HG02759 (cell line): ENCODE measurements at regions not wholly inside any gene's neighbourhood (a gene's known extent, or its start where the extent isn't known, plus 50 kb on each side); places are given as distances from the start of the nearest gene placed in this dataset.

ENCODE experiments used
- ATAC-seq: cut with Tn5 transposase; IDR thresholded peaks from one replicate; pipeline ENCODE4 v1.9.1; 2021; ENCODE audit warnings: mild to moderate bottlenecking, moderate library complexity; ENCODE audit not compliant: unreplicated experiment

DNA sequence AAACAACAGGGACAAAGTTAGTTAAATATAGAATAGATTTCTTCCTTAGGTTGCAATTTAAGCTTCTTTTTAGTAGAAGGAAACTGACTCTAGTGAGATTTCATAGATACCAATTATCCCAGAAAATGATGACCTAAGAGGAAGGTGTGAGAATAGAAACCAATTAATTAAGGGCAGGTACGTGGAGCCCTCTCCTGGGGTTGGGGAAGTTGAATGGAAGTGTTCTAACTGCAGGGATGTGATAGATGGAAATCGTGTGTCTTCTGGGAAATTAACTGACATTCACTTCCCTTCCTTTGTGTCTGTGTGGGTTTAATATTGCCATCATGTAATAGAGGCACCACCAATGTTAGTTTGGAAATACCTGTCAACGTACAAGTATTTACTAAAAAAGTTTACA, 204.1 kb upstream of the ANK2 start:
- ATAC-seq: no peak

- ATAC-seq: no peak
Measured at GRCh38 chr4:112847045-112847444, 202.4 kb upstream of the ANK2 start.

GRCh38 chr4:112847781-112848180, 201.7 kb upstream of the ANK2 start:
- ATAC-seq: no peak

DNA sequence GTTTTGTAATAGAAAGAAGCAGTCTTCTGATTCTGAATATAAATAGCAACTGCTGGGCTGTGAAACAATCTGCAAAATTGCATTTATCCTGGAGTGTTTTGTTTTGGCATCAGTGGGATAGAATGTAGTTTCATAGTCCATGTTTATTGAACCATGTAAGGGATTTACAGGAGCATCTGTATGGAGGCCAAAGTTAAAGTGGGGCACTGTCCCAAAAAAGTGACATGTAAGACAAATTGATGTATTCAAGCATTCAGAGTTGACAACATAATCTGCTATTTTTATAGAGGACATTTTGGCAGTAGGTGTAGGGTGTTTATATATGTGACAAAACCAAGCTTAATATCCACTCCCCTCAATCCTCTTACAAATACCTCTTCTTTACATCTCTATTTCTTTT, 200.5 kb upstream of the ANK2 start:
- ATAC-seq: no peak

- no peak for ATAC-seq
Measured at GRCh38 chr4:112852601-112853000, 196.9 kb upstream of the ANK2 start.

- ATAC-seq: no peak
Measured at GRCh38 chr4:112853662-112854256, 195.7 kb upstream of the ANK2 start.

DNA sequence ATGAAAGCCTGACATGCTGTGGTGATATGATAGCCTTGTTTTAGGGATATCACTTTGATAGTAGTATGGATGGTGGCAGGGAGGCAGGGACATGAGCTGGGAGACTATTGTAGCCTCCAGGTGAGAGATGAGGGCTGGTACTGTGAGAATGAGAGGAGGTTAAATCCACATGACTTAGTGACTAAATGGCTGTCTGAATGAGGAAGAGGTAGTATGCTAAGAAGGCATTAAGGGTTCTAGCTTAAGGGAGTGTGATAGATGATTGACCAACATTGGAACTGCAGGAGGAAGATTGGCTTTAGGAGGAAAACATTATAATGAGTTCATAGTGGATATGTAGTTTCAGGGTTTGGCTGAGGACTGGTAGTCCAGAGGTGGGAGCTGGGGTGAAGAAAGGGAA, 195.0 kb upstream of the ANK2 start:
- ATAC-seq: no peak

- no peak for ATAC-seq
Measured at GRCh38 chr4:112855058-112855457, 194.4 kb upstream of the ANK2 start.

GRCh38 chr4:112857461-112857860, 192.0 kb upstream of the ANK2 start:
- no peak for ATAC-seq

- no peak for ATAC-seq
Measured at GRCh38 chr4:112858751-112859150, 190.7 kb upstream of the ANK2 start.

DNA sequence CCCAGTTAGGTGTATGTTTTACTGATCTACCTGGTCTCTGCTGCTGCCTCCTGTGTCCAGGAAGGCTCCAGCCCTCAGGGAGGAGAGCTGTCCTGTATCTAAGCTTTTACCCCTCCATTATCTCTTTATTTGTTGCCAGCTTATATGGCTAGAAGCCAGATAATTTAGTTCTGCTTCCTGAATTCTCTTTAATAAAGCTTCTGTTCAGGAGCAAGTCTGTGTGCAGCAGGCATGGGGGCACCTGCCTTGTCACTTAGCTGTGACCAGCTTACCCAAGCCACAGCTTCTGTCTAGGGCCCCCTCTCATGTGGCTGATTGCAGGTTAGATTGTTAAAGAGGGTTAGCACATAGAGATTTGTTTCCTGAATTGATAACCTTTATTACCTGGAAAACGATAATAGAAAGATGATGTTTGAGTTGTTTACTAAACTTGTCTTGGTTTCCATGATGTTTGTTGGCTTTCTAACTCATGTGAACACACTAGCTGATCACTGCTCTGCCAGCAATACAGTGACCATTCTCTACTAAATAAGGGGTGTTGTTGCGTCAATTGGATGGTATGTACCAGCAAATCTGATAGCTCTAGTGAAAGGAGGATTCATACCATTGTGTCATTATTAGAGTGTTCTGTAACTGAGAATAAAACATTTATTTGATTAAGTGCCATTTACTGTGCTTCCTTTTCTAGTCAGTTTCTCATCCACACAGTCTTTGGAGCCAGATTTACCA, 189.8 kb upstream of the ANK2 start:
- ATAC-seq: no peak

DNA sequence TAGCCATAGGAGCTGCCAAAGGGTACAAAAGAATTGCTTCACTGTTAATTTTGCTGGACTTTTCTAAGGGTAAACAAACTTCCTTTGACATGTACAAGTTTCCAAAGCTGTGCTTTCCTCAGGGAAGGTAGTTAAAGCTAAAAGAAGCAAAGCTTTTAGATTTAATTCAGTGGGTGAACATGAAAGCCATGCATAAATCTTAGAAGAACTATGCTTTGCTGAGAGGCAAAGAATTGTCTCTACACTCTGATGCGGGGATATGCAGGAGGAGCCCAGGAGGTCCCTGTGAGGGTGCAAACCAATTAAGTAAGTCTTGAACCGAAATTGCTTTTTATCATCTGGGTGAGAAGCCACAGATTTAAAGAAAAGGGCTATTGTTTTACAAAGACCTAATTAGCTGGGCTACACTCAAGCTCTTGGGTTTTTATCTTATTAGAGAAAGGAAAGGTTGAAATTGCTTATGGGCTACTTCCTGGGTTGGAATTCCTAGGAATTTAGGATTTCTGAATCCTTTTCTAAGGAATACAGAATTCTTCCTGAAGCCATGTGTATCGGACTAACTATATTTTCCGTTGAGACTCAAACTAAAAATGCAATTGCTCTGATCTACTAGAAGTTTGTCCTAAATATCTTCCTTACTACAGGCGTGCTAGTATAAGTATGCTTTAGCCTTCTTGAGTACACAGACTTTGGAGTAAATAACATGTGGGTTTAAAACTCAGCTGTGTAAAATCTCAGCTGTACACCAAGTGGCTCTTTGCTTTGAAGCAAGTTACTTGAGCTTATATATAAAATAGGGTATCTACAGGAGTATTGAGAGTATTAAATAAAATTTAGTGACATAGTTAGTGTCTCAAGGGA, 188.4 kb upstream of the ANK2 start:
- no peak for ATAC-seq

DNA sequence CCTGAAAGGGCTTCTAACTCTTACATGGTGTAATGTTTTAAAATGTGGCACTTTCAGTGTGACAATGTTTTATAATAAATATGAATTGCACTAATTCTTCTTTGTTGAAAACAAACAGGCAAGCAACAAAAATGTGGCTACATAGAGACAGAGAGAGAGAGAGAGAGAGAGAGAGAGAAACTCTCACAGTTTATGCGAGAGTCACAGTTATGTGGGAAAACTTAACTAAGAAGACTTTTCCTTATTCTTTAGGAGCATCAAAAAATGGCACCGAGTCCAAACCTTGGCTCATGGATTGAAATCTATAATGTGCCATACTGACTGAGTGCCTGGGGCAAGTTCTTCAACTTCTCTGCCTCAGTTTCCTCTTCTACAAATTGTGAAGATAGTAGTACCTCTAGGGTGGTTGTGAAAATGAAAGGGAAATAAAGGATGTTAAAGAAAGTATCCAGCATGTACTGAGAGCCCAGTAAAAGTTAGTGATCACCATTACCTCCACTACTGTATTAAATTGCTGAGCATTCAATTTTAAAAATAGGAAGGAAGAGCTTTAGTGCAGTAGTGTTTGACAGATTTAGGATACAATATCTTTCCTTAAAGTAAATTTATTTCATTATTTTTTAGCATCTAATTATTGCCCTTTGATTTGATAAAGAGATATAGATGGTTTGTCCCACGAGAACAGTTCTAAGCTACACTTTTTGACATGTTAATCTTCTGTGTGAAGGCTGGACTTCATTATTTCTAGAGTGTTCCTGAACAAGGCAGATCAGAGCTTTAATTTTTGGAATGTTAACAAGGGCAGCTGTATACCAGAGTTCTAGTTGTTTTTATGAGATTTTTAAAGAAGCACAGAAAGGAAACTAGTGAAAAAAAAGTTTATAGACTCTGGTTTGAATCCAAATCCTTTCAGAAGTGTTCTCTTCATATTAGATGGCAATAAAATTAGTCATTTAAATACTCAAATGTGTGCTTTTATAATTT, 187.5 kb upstream of the ANK2 start:
- no peak for ATAC-seq

GRCh38 chr4:112865443-112865842, 184.0 kb upstream of the ANK2 start:
- ATAC-seq: no peak

- ATAC-seq: no peak
Measured at GRCh38 chr4:112876316-112876715, 173.1 kb upstream of the ANK2 start.

GRCh38 chr4:112881842-112882241, 167.6 kb upstream of the ANK2 start:
- no peak for ATAC-seq

DNA sequence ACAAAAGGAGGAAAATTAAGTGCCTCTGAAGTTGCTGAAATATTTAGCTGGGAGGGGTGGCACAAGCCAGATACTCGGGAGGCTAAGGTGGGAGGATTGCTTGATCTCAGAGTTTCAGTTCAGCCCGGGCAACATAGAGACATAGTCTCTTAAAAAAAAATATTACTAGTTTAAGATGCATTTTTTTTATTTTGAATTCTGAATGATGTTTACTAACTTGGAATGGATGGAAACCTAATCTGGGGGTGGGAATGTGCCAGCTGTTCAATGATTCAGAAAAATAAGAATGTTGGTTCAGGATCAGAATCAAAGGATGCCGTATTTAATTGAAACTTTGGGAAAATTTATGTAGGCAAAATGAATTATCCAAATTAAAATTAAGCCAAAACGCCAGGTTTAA, 167.2 kb upstream of the ANK2 start:
- ATAC-seq: no peak

DNA sequence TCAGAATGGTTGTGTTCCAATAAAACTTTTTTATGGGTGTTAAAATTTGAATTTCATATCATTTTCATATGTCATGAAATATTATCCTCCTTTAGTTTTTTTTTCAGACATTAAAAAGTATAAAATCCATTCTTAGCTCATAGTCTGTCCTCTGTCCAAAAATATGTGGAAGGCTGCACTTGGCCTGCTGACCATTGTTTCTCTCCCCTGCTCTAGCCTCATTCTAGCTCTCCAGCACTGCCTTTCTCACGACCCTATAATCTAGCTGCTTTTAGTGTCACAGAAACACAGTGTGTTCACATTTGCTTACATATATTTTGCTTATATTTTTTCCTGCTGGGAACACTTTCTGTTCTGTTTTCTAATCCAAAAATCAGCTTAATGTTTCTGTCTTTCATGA, 165.0 kb upstream of the ANK2 start:
- ATAC-seq: no peak

DNA sequence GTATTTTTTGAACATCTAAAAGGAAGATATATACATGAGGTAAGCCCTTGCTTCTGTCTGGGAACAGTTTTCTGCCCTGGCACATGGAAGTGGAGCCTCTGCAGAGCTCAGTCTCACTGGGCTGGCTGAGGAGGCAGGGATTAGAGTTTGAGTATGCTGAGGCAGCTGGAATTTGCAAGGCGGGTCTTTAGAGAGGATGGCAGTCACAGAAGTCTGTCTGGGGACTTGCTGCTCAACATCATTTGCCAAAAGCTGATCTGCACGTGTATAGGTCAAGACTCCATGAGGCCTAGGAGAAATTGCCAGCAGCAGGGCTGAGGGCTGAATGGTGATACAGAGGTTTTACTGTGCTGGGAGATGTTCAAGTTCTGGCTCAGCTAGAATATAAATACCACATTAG, 163.6 kb upstream of the ANK2 start:
- ATAC-seq: no peak

- ATAC-seq: no peak
Measured at GRCh38 chr4:112888622-112889021, 160.8 kb upstream of the ANK2 start.

DNA sequence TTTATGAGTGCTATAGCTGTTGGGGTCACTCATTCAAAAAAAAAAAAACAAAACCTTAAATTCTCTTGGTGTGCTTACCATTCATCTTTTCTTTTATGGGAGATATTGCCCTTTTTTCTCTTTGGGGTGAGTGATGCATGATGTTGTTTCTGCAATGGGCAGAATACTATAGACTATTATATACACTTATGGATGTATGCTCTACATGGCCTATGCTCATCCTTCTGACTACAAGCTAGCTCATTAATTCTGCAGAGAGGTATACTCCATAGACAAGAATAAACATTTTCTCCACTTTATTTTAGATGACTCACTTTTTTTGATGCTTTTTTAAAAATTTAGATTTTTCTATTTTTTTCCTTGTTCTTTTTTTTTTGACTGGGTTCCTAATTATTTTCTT, 160.3 kb upstream of the ANK2 start:
- no peak for ATAC-seq
